Muscle layer of colon (tissue), 2 donors: ENCODE measurements at regions not wholly inside any gene's neighbourhood (a gene's known extent, or its start where the extent isn't known, plus 50 kb on each side); places are given as distances from the start of the nearest gene placed in this dataset.

ENCODE experiments used
- H3K27ac ChIP-seq: one replicate; pipeline ENCODE4 v1.7.0; 2013; ENCODE audit warnings: low read depth, mild to moderate bottlenecking, low read length, moderate library complexity
- H3K27me3 ChIP-seq, 2 donors: one replicate each; pipeline ENCODE4 v1.7.0; 2013; ENCODE audit warnings: low read length in 2 of 2, mild to moderate bottlenecking in 2 of 2; ENCODE audit not compliant: insufficient read depth in 2 of 2, control insufficient read depth in 1 of 2
- H3K36me3 ChIP-seq: one replicate; pipeline ENCODE4 v1.7.0; 2013; ENCODE audit warnings: mild to moderate bottlenecking, low read length; ENCODE audit not compliant: insufficient read depth
- H3K4me1 ChIP-seq: one replicate; pipeline ENCODE4 v1.7.0; 2013; ENCODE audit warnings: mild to moderate bottlenecking, low read length; ENCODE audit not compliant: insufficient read depth
- H3K4me3 ChIP-seq, 2 donors: one replicate each; pipeline ENCODE4 v1.7.0; 2013; ENCODE audit warnings: low read length in 2 of 2, low read depth in 1 of 2, mild to moderate bottlenecking in 1 of 2, moderate library complexity in 1 of 2
- H3K9ac ChIP-seq: one replicate; pipeline ENCODE4 v1.7.0; 2013; ENCODE audit warnings: low read length
- H3K9me3 ChIP-seq: one replicate; pipeline ENCODE4 v1.7.0; 2013; ENCODE audit warnings: mild to moderate bottlenecking, low read length
- donor health status: abdominal sarcoma.
- donor health status: Adenocarcinoma of cecum.

DNA sequence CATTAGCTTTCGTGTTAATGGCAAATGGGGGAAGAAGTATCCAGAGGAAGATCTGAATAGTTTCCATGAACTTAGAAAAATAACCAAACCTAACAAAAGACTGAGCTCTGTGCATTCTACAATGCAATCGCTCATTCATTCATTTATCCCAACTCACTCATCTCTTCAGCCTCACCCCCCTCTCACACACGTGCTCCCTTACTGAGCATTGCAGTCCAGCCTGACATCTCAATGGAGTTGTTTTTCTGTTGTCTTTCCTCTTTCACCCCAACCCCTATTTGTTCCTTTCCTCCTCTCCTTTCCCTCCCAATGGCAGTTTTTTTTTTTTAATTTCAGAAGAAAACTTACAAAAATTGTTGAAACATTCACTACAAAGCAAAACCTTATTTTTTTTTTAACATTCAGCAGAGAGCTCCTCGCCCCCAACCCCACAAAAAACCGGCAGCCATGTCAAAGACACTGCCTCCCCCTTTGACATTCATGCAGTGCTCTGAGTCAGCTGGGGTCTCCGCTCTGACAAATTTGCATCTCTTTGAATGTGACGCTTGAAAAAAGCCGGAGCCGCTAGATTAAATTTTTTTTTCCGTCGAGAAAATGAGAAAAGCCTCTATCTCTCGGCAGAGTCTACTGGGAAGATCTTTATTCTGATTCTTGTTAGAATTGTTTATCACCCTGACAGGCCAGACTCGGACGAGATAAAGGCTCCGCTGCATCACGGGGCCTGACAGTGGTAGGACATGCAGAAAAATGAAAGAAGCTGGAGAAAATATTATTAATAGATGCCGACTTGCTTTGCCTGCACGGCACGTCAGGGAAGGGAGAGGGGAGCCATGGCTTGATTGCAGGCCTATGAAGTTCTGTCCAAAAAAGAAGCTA is 775.6 kb downstream of the VRK1 start:
- Histone ChIP-seq H3K27me3 (no peaks in the 10 kb centered on the region), H3K4me1 (no peaks in the 10 kb centered on the region), H3K9me3 (no peaks in the 10 kb centered on the region), H3K36me3 (no peaks in the 10 kb centered on the region), H3K9ac (no peak overlapping the region), H3K27ac (no peak overlapping the region), H3K4me3 (no peak overlapping the region)

DNA sequence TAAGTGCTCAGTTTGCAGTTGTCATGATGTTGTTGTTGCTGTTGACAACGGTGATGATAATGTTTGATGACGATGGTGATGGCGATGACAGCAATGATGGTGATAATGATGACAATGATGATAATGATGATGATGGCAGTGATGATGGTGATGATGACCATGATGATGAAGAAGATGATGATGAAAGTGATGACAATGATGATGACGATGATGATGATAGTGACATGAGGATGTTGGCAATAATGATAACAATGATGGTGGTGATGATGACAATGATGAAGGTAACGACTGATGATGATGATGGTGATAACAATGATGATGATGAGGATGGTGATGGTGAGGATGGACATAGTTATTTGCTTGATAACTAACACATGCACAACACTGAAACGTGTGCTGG is 778.5 kb downstream of the VRK1 start:
- H3K9me3 ChIP-seq = no peaks in the 10 kb centered on the region
- no peak overlapping the region for H3K4me3 ChIP-seq
- no peaks in the 10 kb centered on the region for H3K27me3 ChIP-seq
- no peak overlapping the region for H3K27ac ChIP-seq
- H3K9ac ChIP-seq = no peak overlapping the region
- H3K36me3 ChIP-seq = no peaks in the 10 kb centered on the region
- no peaks in the 10 kb centered on the region for H3K4me1 ChIP-seq

DNA sequence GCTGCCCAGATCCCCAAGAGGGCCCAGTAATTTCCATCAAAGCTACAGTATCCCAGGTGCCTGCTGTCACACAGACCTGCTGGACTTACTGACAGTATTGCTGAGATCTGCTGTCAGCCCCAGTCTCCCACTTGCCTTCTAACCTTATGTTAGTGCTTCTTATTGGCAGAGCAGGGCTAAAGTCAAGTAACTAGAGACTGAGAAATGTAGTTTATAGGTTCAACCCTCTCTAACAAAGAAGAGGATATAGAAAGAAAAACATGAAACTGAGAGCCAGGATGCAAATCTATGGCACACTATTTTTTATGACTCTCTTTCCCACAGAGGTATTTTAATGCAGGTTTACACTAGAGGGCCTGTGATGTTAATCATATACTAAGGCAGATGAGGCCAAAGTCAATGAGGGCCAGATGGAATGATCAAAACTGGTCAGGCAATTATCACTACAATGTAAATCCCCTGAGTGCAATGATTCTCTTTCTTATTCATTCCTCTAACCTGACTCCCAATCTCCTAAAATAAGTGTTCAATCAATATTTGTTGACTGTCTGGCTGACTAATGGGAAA is 781.9 kb downstream of the VRK1 start:
- no peak overlapping the region for H3K9ac ChIP-seq
- H3K4me3 ChIP-seq = no peak overlapping the region
- H3K4me1 ChIP-seq = no peaks in the 10 kb centered on the region
- H3K9me3 ChIP-seq = no peaks in the 10 kb centered on the region
- no peak overlapping the region for H3K27ac ChIP-seq
- H3K27me3 ChIP-seq = no peaks in the 10 kb centered on the region
- no peaks in the 10 kb centered on the region for H3K36me3 ChIP-seq

DNA sequence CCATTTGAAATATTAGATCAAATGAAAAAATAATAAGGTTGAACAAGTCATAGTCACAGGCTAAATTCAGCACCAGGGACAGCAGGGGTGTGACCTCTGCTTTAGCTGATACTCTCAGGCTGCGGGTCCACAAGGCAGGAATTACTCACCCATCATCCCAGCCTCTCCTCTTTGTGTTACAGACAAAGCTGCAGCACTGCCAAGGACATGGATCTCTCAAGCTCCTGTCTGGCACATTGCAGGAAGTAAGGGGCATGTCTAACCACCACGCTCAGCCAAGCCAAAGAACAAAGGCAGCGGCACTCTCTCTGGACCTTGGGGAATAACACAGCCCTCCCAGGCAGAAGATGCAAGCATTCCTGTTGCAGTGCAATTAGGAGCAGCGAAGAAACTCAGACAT is 783.8 kb downstream of the VRK1 start:
- Histone ChIP-seq H3K9ac (no peak overlapping the region), H3K27ac (no peak overlapping the region), H3K4me3 (no peak overlapping the region), H3K9me3 (no peaks in the 10 kb centered on the region), H3K27me3 (no peaks in the 10 kb centered on the region), H3K4me1 (no peaks in the 10 kb centered on the region), H3K36me3 (no peaks in the 10 kb centered on the region)

DNA sequence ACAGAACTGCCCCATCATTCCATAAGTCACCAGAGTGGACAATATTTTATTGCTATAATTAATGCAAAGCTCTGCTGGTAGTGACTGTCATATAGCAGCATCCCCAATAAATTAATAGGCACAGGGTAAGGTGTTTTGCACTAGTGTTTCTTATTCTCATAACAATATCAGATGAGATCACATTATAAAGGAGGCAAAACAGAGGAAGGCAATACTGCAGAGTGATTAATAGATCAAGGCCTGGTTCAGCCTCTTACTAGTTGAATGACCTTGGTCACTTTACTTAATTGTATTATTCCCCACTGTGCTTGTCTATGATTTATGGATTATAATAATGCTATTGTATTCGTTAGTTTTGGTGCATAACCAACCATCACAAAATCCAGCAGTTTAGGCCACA is 784.8 kb downstream of the VRK1 start:
- H3K9me3 ChIP-seq = no peaks in the 10 kb centered on the region
- H3K9ac ChIP-seq = no peak overlapping the region
- H3K4me1 ChIP-seq = no peaks in the 10 kb centered on the region
- H3K4me3 ChIP-seq = no peak overlapping the region
- no peaks in the 10 kb centered on the region for H3K36me3 ChIP-seq
- H3K27me3 ChIP-seq = no peaks in the 10 kb centered on the region
- no peak overlapping the region for H3K27ac ChIP-seq

DNA sequence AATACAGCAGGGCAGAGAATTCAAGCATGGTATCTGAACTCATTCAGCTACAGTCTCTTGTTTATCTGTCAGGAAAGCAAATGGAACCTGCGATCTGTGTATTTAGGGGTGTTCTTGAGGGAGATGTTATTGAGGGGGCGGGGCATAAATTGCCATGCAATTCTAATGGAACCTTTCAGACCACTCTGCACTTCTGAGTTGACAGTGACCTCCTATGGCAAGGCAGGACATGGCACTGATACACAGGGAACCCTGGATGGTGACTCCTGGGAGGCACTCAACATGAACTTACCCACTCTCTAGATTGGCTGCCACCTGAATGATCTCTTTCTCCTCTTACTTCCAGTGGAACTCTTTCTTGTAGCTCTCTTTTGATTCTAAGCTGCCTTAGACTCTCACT is 787.3 kb downstream of the VRK1 start:
- Histone ChIP-seq H3K9me3 (no peaks in the 10 kb centered on the region), H3K4me3 (no peak overlapping the region), H3K9ac (no peak overlapping the region), H3K27ac (no peak overlapping the region), H3K4me1 (no peaks in the 10 kb centered on the region), H3K36me3 (no peaks in the 10 kb centered on the region), H3K27me3 (no peaks in the 10 kb centered on the region)

DNA sequence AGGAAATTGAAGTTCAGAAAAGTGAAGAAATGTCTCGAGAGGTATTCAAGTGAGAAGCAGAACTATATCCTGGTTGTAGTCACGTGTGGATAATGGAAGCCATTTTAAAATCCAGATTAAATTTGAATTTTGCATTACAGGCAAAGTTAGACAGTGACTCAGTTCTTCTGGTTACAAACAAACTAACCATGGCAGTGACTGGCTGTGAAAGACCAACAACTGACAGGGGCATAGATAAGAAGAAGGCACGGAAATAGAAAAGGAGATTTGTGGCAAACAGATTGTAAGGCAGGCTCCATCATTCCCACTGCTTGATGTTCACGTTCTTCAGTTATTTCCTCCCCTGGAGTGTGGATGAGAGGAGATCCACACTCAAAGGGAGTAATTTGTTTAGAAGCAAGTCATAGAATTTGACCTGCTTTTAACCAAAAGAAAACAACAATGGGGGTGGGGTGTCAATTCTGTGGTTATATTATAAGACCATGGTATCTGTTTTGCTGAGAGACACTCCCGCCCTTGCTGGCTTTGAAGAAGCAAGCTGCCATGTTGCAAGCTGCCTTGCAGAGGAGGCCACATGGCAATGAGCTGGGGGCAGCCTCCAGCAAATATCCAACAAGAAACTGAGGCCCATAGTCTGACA is 795.3 kb downstream of the VRK1 start:
- no peaks in the 10 kb centered on the region for H3K27me3 ChIP-seq
- H3K4me3 ChIP-seq = no peak overlapping the region
- H3K9ac ChIP-seq = no peak overlapping the region
- H3K9me3 ChIP-seq = no peaks in the 10 kb centered on the region
- H3K27ac ChIP-seq = no peak overlapping the region
- H3K4me1 ChIP-seq = no peaks in the 10 kb centered on the region
- H3K36me3 ChIP-seq = no peaks in the 10 kb centered on the region

GRCh38 chr14:97594306-97594705 is 797.1 kb downstream of the VRK1 start:
- Histone ChIP-seq H3K27ac (no peak overlapping the region), H3K36me3 (no peaks in the 10 kb centered on the region), H3K9me3 (no peaks in the 10 kb centered on the region), H3K4me3 (no peak overlapping the region), H3K4me1 (no peaks in the 10 kb centered on the region), H3K27me3 (no peaks in the 10 kb centered on the region), H3K9ac (no peak overlapping the region)

GRCh38 chr14:97602438-97603117 is 805.4 kb downstream of the VRK1 start:
- Histone ChIP-seq H3K4me1 (no peaks in the 10 kb centered on the region), H3K4me3 (no peak overlapping the region), H3K9ac (no peak overlapping the region), H3K27me3 (no peaks in the 10 kb centered on the region), H3K27ac (no peak overlapping the region), H3K36me3 (no peaks in the 10 kb centered on the region), H3K9me3 (no peaks in the 10 kb centered on the region)

GRCh38 chr14:97603201-97603600 is 806.0 kb downstream of the VRK1 start:
- Histone ChIP-seq H3K27ac (no peak overlapping the region), H3K9ac (no peak overlapping the region)

GRCh38 chr14:97604731-97605130 is 807.5 kb downstream of the VRK1 start:
- Histone ChIP-seq H3K4me3 (no peak overlapping the region), H3K4me1 (no peaks in the 10 kb centered on the region), H3K27ac (no peak overlapping the region), H3K36me3 (no peaks in the 10 kb centered on the region), H3K9ac (no peak overlapping the region), H3K27me3 (no peaks in the 10 kb centered on the region), H3K9me3 (no peaks in the 10 kb centered on the region)

More at GRCh38 chr14:97603201-97603600, 806.0 kb downstream of the VRK1 start:
- H3K4me1 ChIP-seq = no peaks in the 10 kb centered on the region
- H3K36me3 ChIP-seq = no peaks in the 10 kb centered on the region
- H3K9me3 ChIP-seq = no peaks in the 10 kb centered on the region
- no peak overlapping the region for H3K4me3 ChIP-seq
- H3K27me3 ChIP-seq = no peaks in the 10 kb centered on the region
